ENCODE measurements at regions not wholly inside any gene's neighbourhood (a gene's known extent, or its start where the extent isn't known, plus 50 kb on each side); places are given as distances from the start of the nearest gene placed in this dataset.

- Histone ChIP-seq H3K79me2 (ENCODE audit: insufficient read depth, low read length) (no peaks in the 10 kb centered on the region), H3K9ac (ENCODE audit: low read length) (no peak overlapping the region), H3K27ac (ENCODE audit: low read depth, low read length) (no peak overlapping the region), H3K9me3 (ENCODE audit: insufficient read depth, low read length) (no peaks in the 10 kb centered on the region), H3K36me3 (ENCODE audit: low read length) (no peaks in the 10 kb centered on the region), H2AFZ (ENCODE audit: low read depth, low read length, severe bottlenecking) (no peak overlapping the region), H3K4me2 (ENCODE audit: low read depth, low read length, poor library complexity, severe bottlenecking) (no peak overlapping the region), H3K9me2 (replicated peaks; ENCODE audit: insufficient read depth, low read length) (no peaks in the 10 kb centered on the region), H4K20me1 (ENCODE audit: low read depth, low read length) (no peaks in the 10 kb centered on the region), H3F3A (ENCODE audit: insufficient read depth) (no peaks in the 10 kb centered on the region), H3K4me3 (ENCODE audit: insufficient read depth, low read length, poor library complexity, severe bottlenecking) (no peak overlapping the region), H3K27me3 (ENCODE audit: low read length) (no peaks in the 10 kb centered on the region)
- TF ChIP-seq, protein P1, sequence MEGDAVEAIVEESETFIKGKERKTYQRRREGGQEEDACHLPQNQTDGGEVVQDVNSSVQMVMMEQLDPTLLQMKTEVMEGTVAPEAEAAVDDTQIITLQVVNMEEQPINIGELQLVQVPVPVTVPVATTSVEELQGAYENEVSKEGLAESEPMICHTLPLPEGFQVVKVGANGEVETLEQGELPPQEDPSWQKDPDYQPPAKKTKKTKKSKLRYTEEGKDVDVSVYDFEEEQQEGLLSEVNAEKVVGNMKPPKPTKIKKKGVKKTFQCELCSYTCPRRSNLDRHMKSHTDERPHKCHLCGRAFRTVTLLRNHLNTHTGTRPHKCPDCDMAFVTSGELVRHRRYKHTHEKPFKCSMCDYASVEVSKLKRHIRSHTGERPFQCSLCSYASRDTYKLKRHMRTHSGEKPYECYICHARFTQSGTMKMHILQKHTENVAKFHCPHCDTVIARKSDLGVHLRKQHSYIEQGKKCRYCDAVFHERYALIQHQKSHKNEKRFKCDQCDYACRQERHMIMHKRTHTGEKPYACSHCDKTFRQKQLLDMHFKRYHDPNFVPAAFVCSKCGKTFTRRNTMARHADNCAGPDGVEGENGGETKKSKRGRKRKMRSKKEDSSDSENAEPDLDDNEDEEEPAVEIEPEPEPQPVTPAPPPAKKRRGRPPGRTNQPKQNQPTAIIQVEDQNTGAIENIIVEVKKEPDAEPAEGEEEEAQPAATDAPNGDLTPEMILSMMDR (IDR thresholded peaks at IDR 0.05; ENCODE audit: insufficient read depth, low read length, poor library complexity, severe bottlenecking), result no peak
Measured at GRCh38 chr10:83945982-83946718, 193.2 kb upstream of the GHITM start.

- Histone ChIP-seq H3K36me3 (ENCODE audit: low read length) (no peaks in the 10 kb centered on the region), H4K20me1 (ENCODE audit: low read depth, low read length) (no peaks in the 10 kb centered on the region), H3K4me3 (ENCODE audit: insufficient read depth, low read length, poor library complexity, severe bottlenecking) (no peak overlapping the region), H3K4me2 (ENCODE audit: low read depth, low read length, poor library complexity, severe bottlenecking) (no peak overlapping the region), H2AFZ (ENCODE audit: low read depth, low read length, severe bottlenecking) (no peak overlapping the region), H3K9me2 (replicated peaks; ENCODE audit: insufficient read depth, low read length) (no peaks in the 10 kb centered on the region), H3K9ac (ENCODE audit: low read length) (no peak overlapping the region), H3K9me3 (ENCODE audit: insufficient read depth, low read length) (no peaks in the 10 kb centered on the region), H3K79me2 (ENCODE audit: insufficient read depth, low read length) (no peaks in the 10 kb centered on the region), H3F3A (ENCODE audit: insufficient read depth) (no peaks in the 10 kb centered on the region), H3K27ac (ENCODE audit: low read depth, low read length) (no peak overlapping the region), H3K27me3 (ENCODE audit: low read length) (no peaks in the 10 kb centered on the region)
- TF ChIP-seq, protein P1 (IDR thresholded peaks at IDR 0.05; ENCODE audit: insufficient read depth, low read length, poor library complexity, severe bottlenecking), result no peak
- TF ChIP-seq EZH2phosphoT487 (conservative IDR thresholded peaks at IDR 0.05; ENCODE audit: low read length), result no peak
Measured at GRCh38 chr10:83952314-83952713, 187.0 kb upstream of the GHITM start.

DNA sequence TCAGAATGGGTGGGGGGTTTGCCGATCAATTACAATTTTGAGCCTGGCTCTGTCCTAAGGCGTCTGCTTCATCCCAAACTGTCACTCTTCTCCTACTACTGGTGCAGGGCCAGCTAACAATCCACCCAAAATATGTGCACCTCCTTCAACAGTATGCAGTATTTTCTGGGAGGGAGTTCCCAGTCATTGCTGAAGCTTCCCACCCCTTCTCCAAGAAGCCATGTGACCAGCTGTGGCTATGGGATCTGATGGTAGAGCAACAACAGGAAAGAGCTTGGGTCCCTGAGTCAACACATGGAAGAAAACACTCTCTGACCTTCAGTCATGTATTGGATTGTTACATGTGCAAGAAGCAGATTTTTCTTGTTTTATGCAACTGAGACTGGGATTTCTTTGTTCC is 185.7 kb upstream of the GHITM start:
- Histone ChIP-seq H3K36me3 (ENCODE audit: low read length) (no peaks in the 10 kb centered on the region), H3K79me2 (ENCODE audit: insufficient read depth, low read length) (no peaks in the 10 kb centered on the region), H3K9me2 (replicated peaks; ENCODE audit: insufficient read depth, low read length) (no peaks in the 10 kb centered on the region), H3K4me2 (ENCODE audit: low read depth, low read length, poor library complexity, severe bottlenecking) (no peak overlapping the region), H4K20me1 (ENCODE audit: low read depth, low read length) (no peaks in the 10 kb centered on the region), H3F3A (ENCODE audit: insufficient read depth) (no peaks in the 10 kb centered on the region), H2AFZ (ENCODE audit: low read depth, low read length, severe bottlenecking) (no peak overlapping the region), H3K27me3 (ENCODE audit: low read length) (no peaks in the 10 kb centered on the region), H3K9ac (ENCODE audit: low read length) (no peak overlapping the region), H3K9me3 (ENCODE audit: insufficient read depth, low read length) (no peaks in the 10 kb centered on the region), H3K4me3 (ENCODE audit: insufficient read depth, low read length, poor library complexity, severe bottlenecking) (no peak overlapping the region), H3K27ac (ENCODE audit: low read depth, low read length) (no peak overlapping the region)
- TF ChIP-seq, protein P1 (IDR thresholded peaks at IDR 0.05; ENCODE audit: insufficient read depth, low read length, poor library complexity, severe bottlenecking), result no peak
- TF ChIP-seq EZH2phosphoT487 (conservative IDR thresholded peaks at IDR 0.05; ENCODE audit: low read length), result no peak

All from SU-DHL-6 (cell line).